IPS-NIHi7 (cell line): ENCODE measurements at regions not wholly inside any gene's neighbourhood (a gene's known extent, or its start where the extent isn't known, plus 50 kb on each side); places are given as distances from the start of the nearest gene placed in this dataset.

Experiments used
- DNase-seq: peaks from one replicate; pipeline ENCODE4 v3.0.0; 2012; ENCODE audit warnings: mixed read lengths; ENCODE audit errors: extremely low spot score

- no peak for DNase-seq
These were observed 54.1 kb upstream of the DAB2 start for GRCh38 chr5:39478863-39479262.

- DNase-seq, result no peak
These were observed 52.1 kb upstream of the DAB2 start for GRCh38 chr5:39476843-39477220.

GRCh38 chr5:39475881-39476842 lies 51.4 kb upstream of the DAB2 start:
- DNase-seq, result no peak

- DNase-seq, result no peak
These were observed 50.4 kb upstream of the DAB2 start for GRCh38 chr5:39475159-39475571.
